ENCODE measurements at regions not wholly inside any gene's neighbourhood (a gene's known extent, or its start where the extent isn't known, plus 50 kb on each side); places are given as distances from the start of the nearest gene placed in this dataset.

DNA sequence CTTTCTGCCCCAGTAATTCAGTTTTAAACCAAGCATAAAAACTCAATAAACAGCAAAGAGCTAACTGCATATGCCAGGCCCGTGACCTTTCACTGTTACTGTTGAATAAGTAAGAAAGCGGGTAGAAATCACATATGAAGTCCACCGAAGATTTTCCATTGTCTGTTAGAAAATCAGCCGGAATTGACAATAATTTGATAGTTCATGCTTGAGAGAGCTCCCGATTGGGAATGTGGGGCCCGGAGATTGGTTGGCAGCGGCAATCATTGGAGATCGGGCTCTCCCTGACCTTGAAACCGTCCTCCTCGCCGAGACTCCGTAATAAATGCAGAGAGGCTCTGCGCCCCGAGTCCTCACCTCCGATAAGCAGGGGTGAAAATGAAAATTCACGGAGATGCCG, 709.6 kb downstream of the BRD1 start:
- H3K4me3 ChIP-seq (ENCODE audit: low read depth, low read length): no peak overlapping the region
- DNase-seq (ENCODE audit: low read depth): no peak
- TF ChIP-seq CTCF (IDR thresholded peaks at IDR 0.05; ENCODE audit: control insufficient read depth, extremely low read depth, insufficient read depth): no peak

GRCh38 chr22:49117486-49117885, 710.2 kb downstream of the BRD1 start:
- no peak for TF ChIP-seq CTCF (IDR thresholded peaks at IDR 0.05; ENCODE audit: control insufficient read depth, extremely low read depth, insufficient read depth)
- H3K4me3 ChIP-seq (ENCODE audit: low read depth, low read length): no peak overlapping the region
- no peak for DNase-seq (ENCODE audit: low read depth)

DNA sequence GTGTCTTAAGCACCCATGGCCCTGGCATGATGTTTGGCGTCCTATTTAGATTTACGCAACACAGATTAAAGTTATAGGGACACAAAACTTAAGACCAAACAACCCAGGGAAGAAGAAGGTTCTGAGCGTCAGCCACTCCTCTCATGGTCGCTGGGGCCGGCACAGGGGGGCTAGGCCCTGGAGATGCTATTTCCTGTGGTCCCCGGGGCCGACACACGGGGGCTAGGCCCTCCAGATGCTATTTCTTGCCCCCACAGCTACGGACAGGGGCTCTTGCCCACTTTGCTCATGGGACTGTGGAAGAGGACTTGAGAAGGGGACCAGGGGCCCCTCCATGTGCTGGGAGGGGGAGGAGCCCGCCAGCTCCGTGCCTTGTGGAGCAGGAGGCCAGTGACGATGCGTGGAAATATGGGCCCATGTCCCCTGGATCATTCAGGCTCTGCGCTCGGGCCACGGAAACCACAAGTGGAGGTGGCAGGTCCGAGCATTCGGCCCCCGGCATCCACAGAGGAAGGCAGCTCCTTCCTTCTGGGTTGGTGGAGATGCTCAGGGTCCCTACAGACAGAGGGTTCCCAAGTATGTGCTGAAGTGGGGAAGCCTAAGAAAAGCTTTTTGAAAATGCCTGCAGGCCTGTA, 711.1 kb downstream of the BRD1 start:
- no peak overlapping the region for H3K4me3 ChIP-seq (ENCODE audit: low read depth, low read length)
- TF ChIP-seq CTCF (IDR thresholded peaks at IDR 0.05; ENCODE audit: control insufficient read depth, extremely low read depth, insufficient read depth): no peak
- DNase-seq (ENCODE audit: low read depth): no peak

DNA sequence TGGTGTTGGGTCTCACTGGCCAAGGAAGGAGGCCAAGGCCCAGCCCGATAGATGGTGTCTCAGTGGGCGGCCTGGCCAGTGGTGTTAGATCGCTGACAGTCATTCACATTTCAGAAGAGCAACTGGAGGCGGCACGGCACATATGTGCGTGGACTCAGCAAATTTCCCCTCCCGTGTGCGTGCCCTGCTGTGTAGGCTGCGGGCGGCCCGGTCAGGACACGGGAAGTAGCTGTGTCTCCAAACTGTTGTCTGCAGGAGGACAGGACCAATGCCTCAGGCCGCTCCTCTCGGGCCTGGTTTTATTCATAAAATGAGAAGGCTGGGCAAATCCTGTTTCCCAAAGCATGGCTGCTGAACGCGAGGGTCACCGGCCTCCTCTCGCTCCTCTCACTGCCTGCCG, 711.7 kb downstream of the BRD1 start:
- no peak for TF ChIP-seq CTCF (IDR thresholded peaks at IDR 0.05; ENCODE audit: control insufficient read depth, extremely low read depth, insufficient read depth)
- H3K4me3 ChIP-seq (ENCODE audit: low read depth, low read length): no peak overlapping the region
- DNase-seq (ENCODE audit: low read depth): no peak

- DNase-seq (ENCODE audit: low read depth): no peak
- no peak overlapping the region for H3K4me3 ChIP-seq (ENCODE audit: low read depth, low read length)
- TF ChIP-seq CTCF (IDR thresholded peaks at IDR 0.05; ENCODE audit: control insufficient read depth, extremely low read depth, insufficient read depth): no peak
Measured at GRCh38 chr22:49115197-49115596, 712.5 kb downstream of the BRD1 start.

DNA sequence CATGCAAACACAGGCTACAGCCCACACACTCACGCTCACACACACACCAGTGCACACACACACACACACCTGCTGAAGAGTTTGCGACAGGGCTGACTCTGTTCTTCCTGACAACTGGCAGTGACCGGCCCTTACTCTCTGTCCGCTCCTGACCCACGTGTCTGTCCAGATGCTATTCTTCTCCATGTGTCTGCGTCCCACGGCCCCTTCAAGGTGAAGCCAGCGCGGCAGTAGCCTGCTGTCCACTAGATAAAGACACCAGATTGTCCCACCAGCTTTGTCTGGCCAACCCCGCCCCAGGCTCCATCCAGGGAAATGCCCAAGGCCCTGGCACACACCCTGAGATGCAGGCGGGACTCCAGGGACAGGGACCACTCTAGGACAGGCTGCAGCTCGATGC, 713.9 kb downstream of the BRD1 start:
- H3K4me3 ChIP-seq (ENCODE audit: low read depth, low read length): no peak overlapping the region
- TF ChIP-seq CTCF (IDR thresholded peaks at IDR 0.05; ENCODE audit: control insufficient read depth, extremely low read depth, insufficient read depth): no peak
- DNase-seq (ENCODE audit: low read depth): no peak
